H9 (cell line): ENCODE measurements at regions not wholly inside any gene's neighbourhood (a gene's known extent, or its start where the extent isn't known, plus 50 kb on each side); places are given as distances from the start of the nearest gene placed in this dataset.

Experiments used
- DNase-seq: peaks from one replicate; pipeline ENCODE4 v3.0.0-alpha.2; 2017
- H2AFZ ChIP-seq: one replicate; pipeline ENCODE4 v1.6.1; 2013; ENCODE audit warnings: mild to moderate bottlenecking, low read length, control low read depth, moderate library complexity
- H2AK5ac ChIP-seq: 2 replicates; pipeline ENCODE4 v1.6.1; 2013; ENCODE audit warnings: low read length, control low read depth, mixed read lengths; ENCODE audit not compliant: insufficient read length
- H2BK120ac ChIP-seq: one replicate; pipeline ENCODE4 v1.6.1; 2013; ENCODE audit warnings: low read depth, mild to moderate bottlenecking, low read length, control low read depth, inconsistent platforms; ENCODE audit not compliant: poor library complexity, severe bottlenecking
- H2BK12ac ChIP-seq: 2 replicates; pipeline ENCODE4 v1.6.1; 2013; ENCODE audit warnings: low read length, control low read depth, mixed read lengths, low read depth; ENCODE audit not compliant: insufficient read length
- H2BK15ac ChIP-seq: 2 replicates; pipeline ENCODE4 v1.6.1; 2013; ENCODE audit warnings: low read depth, low read length, control low read depth
- H2BK20ac ChIP-seq: one replicate; pipeline ENCODE4 v1.6.1; 2013; ENCODE audit warnings: low read depth, mild to moderate bottlenecking, low read length, control low read depth, inconsistent platforms; ENCODE audit not compliant: poor library complexity, severe bottlenecking
- H2BK5ac ChIP-seq: 2 replicates; pipeline ENCODE4 v1.6.1; 2013; ENCODE audit warnings: low read length, control low read depth, mixed read lengths; ENCODE audit not compliant: insufficient read length
- H3K14ac ChIP-seq: 2 replicates; pipeline ENCODE4 v1.6.1; 2013; ENCODE audit warnings: low read length, control low read depth; ENCODE audit not compliant: insufficient read depth
- H3K18ac ChIP-seq: 2 replicates; pipeline ENCODE4 v1.6.1; 2013; ENCODE audit warnings: low read depth, mild to moderate bottlenecking, mixed read lengths, low read length, control low read depth; ENCODE audit not compliant: insufficient read length
- H3K23ac ChIP-seq: 2 replicates; pipeline ENCODE4 v1.6.1; 2013; ENCODE audit warnings: low read length, control low read depth, mixed read lengths, low read depth; ENCODE audit not compliant: insufficient read length
- H3K23me2 ChIP-seq: 2 replicates; pipeline ENCODE4 v1.6.1; 2013; ENCODE audit warnings: low read depth, mild to moderate bottlenecking, mixed read lengths, low read length, control low read depth; ENCODE audit not compliant: insufficient read length, poor library complexity, severe bottlenecking
- H3K27ac ChIP-seq: 2 replicates; pipeline ENCODE4 v1.5.1; 2013; ENCODE audit warnings: low read length, control low read depth, mixed read lengths, low read depth; ENCODE audit not compliant: insufficient read length
- H3K27me3 ChIP-seq: 2 replicates; pipeline ENCODE4 v1.6.1; 2013; ENCODE audit warnings: low read length, control low read depth, inconsistent platforms; ENCODE audit not compliant: insufficient read depth
- H3K4ac ChIP-seq: 2 replicates; pipeline ENCODE4 v1.6.1; 2013; ENCODE audit warnings: low read depth, mild to moderate bottlenecking, control low read depth, inconsistent platforms, low read length, moderate library complexity
- H3K4me1 ChIP-seq: 2 replicates; pipeline ENCODE4 v1.6.1; 2013; ENCODE audit warnings: low read length, control low read depth, inconsistent platforms; ENCODE audit not compliant: insufficient read depth
- H3K4me2 ChIP-seq: 2 replicates; pipeline ENCODE4 v1.6.1; 2013; ENCODE audit warnings: low read length, control low read depth, mixed read lengths; ENCODE audit not compliant: insufficient read length, insufficient read depth
- H3K56ac ChIP-seq: 2 replicates; pipeline ENCODE4 v1.6.1; 2013; ENCODE audit warnings: low read depth, mild to moderate bottlenecking, mixed read lengths, low read length, control low read depth; ENCODE audit not compliant: insufficient read length
- H3K79me1 ChIP-seq: 2 replicates; pipeline ENCODE4 v1.6.1; 2013; ENCODE audit warnings: low read depth, mild to moderate bottlenecking, moderate library complexity, low read length, control low read depth, inconsistent platforms; ENCODE audit not compliant: insufficient read depth, poor library complexity, severe bottlenecking
- H3K79me2 ChIP-seq: 2 replicates; pipeline ENCODE4 v1.6.1; 2013; ENCODE audit warnings: low read length, control low read depth, inconsistent platforms; ENCODE audit not compliant: insufficient read depth
- H3K9ac ChIP-seq: 2 replicates; pipeline ENCODE4 v1.6.1; 2013; ENCODE audit warnings: low read length, control low read depth, mixed read lengths; ENCODE audit not compliant: insufficient read length; ENCODE audit errors: extremely low read depth
- H3K9me3 ChIP-seq: one replicate; pipeline ENCODE4 v1.6.1; 2013; ENCODE audit warnings: low read depth, low read length, inconsistent platforms; ENCODE audit not compliant: control insufficient read depth
- H3T11ph ChIP-seq: one replicate; pipeline ENCODE4 v1.6.1; 2013; ENCODE audit warnings: mild to moderate bottlenecking, low read length, control low read depth, inconsistent platforms
- H4K20me1 ChIP-seq: one replicate; pipeline ENCODE4 v1.6.1; 2013; ENCODE audit not compliant: control insufficient read depth, insufficient read length, insufficient read depth
- H4K5ac ChIP-seq: 2 replicates; pipeline ENCODE4 v1.6.1; 2013; ENCODE audit warnings: low read depth, mild to moderate bottlenecking, mixed read lengths, low read length, control low read depth; ENCODE audit not compliant: insufficient read length
- H4K8ac ChIP-seq: replicated peaks from 2 replicates; pipeline ENCODE4 v1.6.1; 2013; ENCODE audit warnings: low read length, control low read depth, mixed read lengths, low read depth; ENCODE audit not compliant: insufficient read length
- H4K91ac ChIP-seq: 2 replicates; pipeline ENCODE4 v1.6.1; 2013; ENCODE audit warnings: low read depth, mild to moderate bottlenecking, moderate library complexity, mixed read lengths, low read length, control low read depth; ENCODE audit not compliant: insufficient read length
- H3K27ac Mint-ChIP-seq, 3 experiments: 2 replicates in 2 of 3; 3 replicates in 1 of 3; pipeline ENCODE4 v1.8.0; 2020 to 2021; ENCODE audit warnings: mixed read lengths in 3 of 3, mild to moderate bottlenecking in 1 of 3, moderate library complexity in 1 of 3
- H3K27me3 Mint-ChIP-seq: 2 replicates; pipeline ENCODE4 v1.8.0; 2021; ENCODE audit warnings: low read depth, mild to moderate bottlenecking, moderate library complexity, mixed read lengths
- H3K36me3 Mint-ChIP-seq, 3 experiments: 2 replicates in 2 of 3; 3 replicates in 1 of 3; pipeline ENCODE4 v1.8.0; 2020 to 2021; ENCODE audit warnings: low read depth in 3 of 3, mixed read lengths in 3 of 3; ENCODE audit not compliant: insufficient read depth in 1 of 3
- H3K4me1 Mint-ChIP-seq, 2 experiments: 2 replicates each; pipeline ENCODE4 v1.8.0; 2020; ENCODE audit warnings: mixed read lengths in 2 of 2
- H3K4me3 Mint-ChIP-seq, 2 experiments: 2 replicates in 1 of 2; 3 replicates in 1 of 2; pipeline ENCODE4 v1.8.0; 2020 to 2021; ENCODE audit warnings: mild to moderate bottlenecking in 2 of 2, mixed read lengths in 2 of 2, moderate library complexity in 1 of 2
- H3K9me3 Mint-ChIP-seq, 2 experiments: 2 replicates in 1 of 2; 3 replicates in 1 of 2; pipeline ENCODE4 v1.8.0; 2020; ENCODE audit warnings: mild to moderate bottlenecking in 2 of 2, mixed read lengths in 2 of 2, moderate library complexity in 1 of 2
- WGBS: extraction: QIAGEN DNeasy Blood & Tissue Kit; methylation state at CpG from one replicate; pipeline ENCODE4 v1.1.7; 2013; ENCODE audit warnings: missing lambda C conversion rate, low lambda C conversion rate, mixed read lengths; ENCODE audit not compliant: insufficient read length; ENCODE audit errors: extremely low coverage; 5-methylcytosine and 5-hydroxymethylcytosine counted together
- TF ChIP-seq, protein P1 (sequence below): fragments of 200-600 bp; sonication (generic); conservative IDR thresholded peaks from 3 replicates; pipeline ENCODE4 v1.8.0; 2021; ENCODE audit warnings: antibody characterized with exemption, mild to moderate bottlenecking

DNA sequence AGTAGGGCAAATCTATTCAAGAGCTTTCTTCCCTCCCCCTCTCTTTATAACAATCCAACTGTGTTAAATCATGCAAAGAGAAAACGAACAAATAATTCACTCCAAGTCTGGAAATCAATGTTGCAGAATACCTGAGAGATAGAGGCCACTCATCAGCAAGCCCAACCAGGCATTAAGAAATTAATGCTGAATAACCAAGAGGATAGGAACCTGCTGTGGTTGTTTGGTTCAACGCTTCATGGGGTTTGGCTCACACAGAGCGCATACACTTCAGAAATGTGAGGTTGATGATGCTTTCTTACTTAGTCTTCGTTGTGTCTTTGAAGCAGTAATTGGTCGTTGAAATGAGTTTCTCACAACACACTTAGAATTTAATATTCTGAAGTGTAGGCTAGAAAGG lies 1540.0 kb upstream of the PABPC4L start:
- H3K9ac ChIP-seq = no peak overlapping the region
- H3K27me3 ChIP-seq = no peaks in the 10 kb centered on the region
- H2BK120ac ChIP-seq = no peak overlapping the region
- no peaks in the 10 kb centered on the region; a peak in 2 of 7 replicates for H3K36me3 Mint-ChIP-seq
- peaks cover 5 to 12% of the 10 kb centered on the region in 2 experiments for H3K4me1 Mint-ChIP-seq
- H3K4me2 ChIP-seq = no peak overlapping the region
- H3K14ac ChIP-seq = no peak overlapping the region
- no peaks in the 10 kb centered on the region for H3K4me1 ChIP-seq
- H3T11ph ChIP-seq = no peak overlapping the region
- no peak overlapping the region for H2BK15ac ChIP-seq
- no peak overlapping the region for H3K4me3 Mint-ChIP-seq
- no peak overlapping the region for H4K5ac ChIP-seq
- H4K91ac ChIP-seq = no peak overlapping the region
- H3K9me3 ChIP-seq = no peaks in the 10 kb centered on the region
- WGBS = no CpG with 5 or more reads among the region's 5 CpGs
- no peak overlapping the region for H3K18ac ChIP-seq
- no peak overlapping the region for H2BK5ac ChIP-seq
- no peaks in the 10 kb centered on the region for H3K23me2 ChIP-seq
- no peaks in the 10 kb centered on the region for H3K79me1 ChIP-seq
- H2BK12ac ChIP-seq = no peak overlapping the region
- no peak overlapping the region for H3K56ac ChIP-seq
- H3K27ac Mint-ChIP-seq = no peak overlapping the region
- no peak overlapping the region for H3K23ac ChIP-seq
- DNase-seq = no peak
- no peak overlapping the region for H3K4ac ChIP-seq
- H3K27ac ChIP-seq = no peak overlapping the region
- no peaks in the 10 kb centered on the region for H3K79me2 ChIP-seq
- H3K27me3 Mint-ChIP-seq = no peaks in the 10 kb centered on the region
- no peak overlapping the region for H2AFZ ChIP-seq
- no peaks in the 10 kb centered on the region; a peak in 1 of 5 replicates for H3K9me3 Mint-ChIP-seq
- no peak overlapping the region for H2AK5ac ChIP-seq
- no peak overlapping the region for H2BK20ac ChIP-seq
- TF ChIP-seq, protein P1, sequence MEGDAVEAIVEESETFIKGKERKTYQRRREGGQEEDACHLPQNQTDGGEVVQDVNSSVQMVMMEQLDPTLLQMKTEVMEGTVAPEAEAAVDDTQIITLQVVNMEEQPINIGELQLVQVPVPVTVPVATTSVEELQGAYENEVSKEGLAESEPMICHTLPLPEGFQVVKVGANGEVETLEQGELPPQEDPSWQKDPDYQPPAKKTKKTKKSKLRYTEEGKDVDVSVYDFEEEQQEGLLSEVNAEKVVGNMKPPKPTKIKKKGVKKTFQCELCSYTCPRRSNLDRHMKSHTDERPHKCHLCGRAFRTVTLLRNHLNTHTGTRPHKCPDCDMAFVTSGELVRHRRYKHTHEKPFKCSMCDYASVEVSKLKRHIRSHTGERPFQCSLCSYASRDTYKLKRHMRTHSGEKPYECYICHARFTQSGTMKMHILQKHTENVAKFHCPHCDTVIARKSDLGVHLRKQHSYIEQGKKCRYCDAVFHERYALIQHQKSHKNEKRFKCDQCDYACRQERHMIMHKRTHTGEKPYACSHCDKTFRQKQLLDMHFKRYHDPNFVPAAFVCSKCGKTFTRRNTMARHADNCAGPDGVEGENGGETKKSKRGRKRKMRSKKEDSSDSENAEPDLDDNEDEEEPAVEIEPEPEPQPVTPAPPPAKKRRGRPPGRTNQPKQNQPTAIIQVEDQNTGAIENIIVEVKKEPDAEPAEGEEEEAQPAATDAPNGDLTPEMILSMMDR = no peak
- no peaks in the 10 kb centered on the region for H4K20me1 ChIP-seq
- H4K8ac ChIP-seq = no peak overlapping the region
